Sigmoid colon (tissue), 4 donors: ENCODE measurements at regions not wholly inside any gene's neighbourhood (a gene's known extent, or its start where the extent isn't known, plus 50 kb on each side); places are given as distances from the start of the nearest gene placed in this dataset.

Experiments
- CTCF ChIP-seq, 4 experiments: fragments of 450-650 bp in 3 of 4; fragments of 200-600 bp in 1 of 4; IDR thresholded peaks; one replicate each; pipeline ENCODE4 v1.5.1; 2016 to 2019; ENCODE audit warnings: antibody characterized with exemption in 4 of 4, mild to moderate bottlenecking in 3 of 4, moderate library complexity in 2 of 4
- EP300 ChIP-seq, 4 donors: sonication (generic); formaldehyde crosslinking; IDR thresholded peaks; one replicate each; pipeline ENCODE4 v1.6.1; 2017; ENCODE audit warnings: antibody characterized with exemption in 4 of 4
- POLR2AphosphoS5 ChIP-seq, 4 donors: sonication (generic); formaldehyde crosslinking; IDR thresholded peaks; one replicate each; pipeline ENCODE4 v1.6.1; 2017; ENCODE audit warnings: antibody characterized with exemption in 4 of 4

GRCh38 chr13:39897636-39898035 is 242.2 kb downstream of the COG6 start:
- TF ChIP-seq CTCF (IDR thresholded peaks at IDR 0.05) (no peak), POLR2AphosphoS5 (IDR thresholded peaks at IDR 0.05) (no peak), EP300 (IDR thresholded peaks at IDR 0.05) (no peak)
